NB4 (cell line): ENCODE measurements at regions not wholly inside any gene's neighbourhood (a gene's known extent, or its start where the extent isn't known, plus 50 kb on each side); places are given as distances from the start of the nearest gene placed in this dataset.

Source experiments
- DNase-seq: peaks from one replicate; pipeline ENCODE4 v3.0.0; 2010; ENCODE audit warnings: low read depth
- H3K4me3 ChIP-seq: one replicate; pipeline ENCODE4 v1.5.1; 2011; ENCODE audit warnings: mild to moderate bottlenecking, low read depth, low read length, moderate library complexity
- MAX ChIP-seq: IDR thresholded peaks from 2 replicates; pipeline ENCODE4 v1.6.1; 2011; ENCODE audit warnings: low read depth, low read length
- MYC ChIP-seq: IDR thresholded peaks from 2 replicates; pipeline ENCODE4 v1.6.1; 2011; ENCODE audit warnings: low read depth, low read length
- POLR2A ChIP-seq: IDR thresholded peaks from 2 replicates; pipeline ENCODE4 v1.6.1; 2011; ENCODE audit warnings: mild to moderate bottlenecking; ENCODE audit not compliant: insufficient read length; ENCODE audit errors: extremely low read depth
- TF ChIP-seq, protein P1 (sequence below): IDR thresholded peaks from one replicate; pipeline ENCODE4 v1.5.1; 2012; ENCODE audit warnings: low read depth, low read length

DNA sequence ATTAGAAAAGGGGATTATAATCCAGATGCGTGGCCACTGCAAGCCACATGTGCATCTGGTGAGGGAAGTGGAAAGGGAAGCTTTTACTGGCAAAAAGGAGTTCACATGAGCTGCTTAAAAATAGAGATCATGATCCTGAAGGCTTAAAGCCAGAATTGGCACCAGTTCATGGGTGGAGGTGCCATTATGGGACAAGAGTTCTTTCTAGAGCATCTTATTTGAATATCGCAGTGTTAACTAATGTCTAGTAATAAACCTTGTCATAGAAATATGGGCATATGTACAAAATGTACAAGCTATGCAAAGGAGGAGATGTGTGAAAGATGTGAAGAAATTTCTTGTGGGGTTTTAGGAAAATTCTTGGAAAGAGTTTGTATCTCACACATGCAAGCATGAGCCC is 178.4 kb upstream of the CBLB start:
- H3K4me3 ChIP-seq: no peak overlapping the region
- TF ChIP-seq POLR2A (no peak), MAX (no peak), MYC (no peak)
- TF ChIP-seq, protein P1, sequence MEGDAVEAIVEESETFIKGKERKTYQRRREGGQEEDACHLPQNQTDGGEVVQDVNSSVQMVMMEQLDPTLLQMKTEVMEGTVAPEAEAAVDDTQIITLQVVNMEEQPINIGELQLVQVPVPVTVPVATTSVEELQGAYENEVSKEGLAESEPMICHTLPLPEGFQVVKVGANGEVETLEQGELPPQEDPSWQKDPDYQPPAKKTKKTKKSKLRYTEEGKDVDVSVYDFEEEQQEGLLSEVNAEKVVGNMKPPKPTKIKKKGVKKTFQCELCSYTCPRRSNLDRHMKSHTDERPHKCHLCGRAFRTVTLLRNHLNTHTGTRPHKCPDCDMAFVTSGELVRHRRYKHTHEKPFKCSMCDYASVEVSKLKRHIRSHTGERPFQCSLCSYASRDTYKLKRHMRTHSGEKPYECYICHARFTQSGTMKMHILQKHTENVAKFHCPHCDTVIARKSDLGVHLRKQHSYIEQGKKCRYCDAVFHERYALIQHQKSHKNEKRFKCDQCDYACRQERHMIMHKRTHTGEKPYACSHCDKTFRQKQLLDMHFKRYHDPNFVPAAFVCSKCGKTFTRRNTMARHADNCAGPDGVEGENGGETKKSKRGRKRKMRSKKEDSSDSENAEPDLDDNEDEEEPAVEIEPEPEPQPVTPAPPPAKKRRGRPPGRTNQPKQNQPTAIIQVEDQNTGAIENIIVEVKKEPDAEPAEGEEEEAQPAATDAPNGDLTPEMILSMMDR: no peak
- DNase-seq: no peak

- no peak for TF ChIP-seq MYC
- TF ChIP-seq, protein P1: no peak
- TF ChIP-seq MAX: no peak
- no peak for TF ChIP-seq POLR2A
- no peak for DNase-seq
Observed at GRCh38 chr3:106048946-106049481, 180.2 kb upstream of the CBLB start.

DNA sequence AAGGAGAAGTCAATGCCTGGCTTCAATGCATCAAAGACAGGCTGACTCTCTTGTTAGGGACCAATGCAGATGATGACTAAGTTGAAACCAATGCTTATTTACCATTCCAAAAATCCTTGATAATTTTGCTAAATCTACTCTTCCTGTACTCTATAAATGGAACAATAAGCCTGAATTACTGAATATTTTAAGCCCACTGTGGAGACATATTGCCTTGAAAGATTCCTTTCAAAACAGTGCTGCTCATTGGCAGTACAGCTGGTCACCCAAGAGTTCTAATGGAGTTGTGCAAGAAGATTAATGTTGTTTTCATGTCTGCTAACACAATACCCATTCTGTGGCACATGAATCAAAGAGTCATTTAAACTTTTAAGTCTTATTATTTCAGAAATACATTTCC is 181.0 kb upstream of the CBLB start:
- no peak overlapping the region for H3K4me3 ChIP-seq
- DNase-seq: no peak
- TF ChIP-seq, protein P1: no peak
- no peak for TF ChIP-seq MYC
- TF ChIP-seq POLR2A: no peak
- TF ChIP-seq MAX: no peak

More at GRCh38 chr3:106048946-106049481, 180.2 kb upstream of the CBLB start:
- H3K4me3 ChIP-seq: no peak overlapping the region

- no peak for DNase-seq
- H3K4me3 ChIP-seq: no peak overlapping the region
- TF ChIP-seq POLR2A (no peak), MYC (no peak), MAX (no peak)
- TF ChIP-seq, protein P1: no peak
Observed at GRCh38 chr3:106056931-106057330, 188.1 kb upstream of the CBLB start.

DNA sequence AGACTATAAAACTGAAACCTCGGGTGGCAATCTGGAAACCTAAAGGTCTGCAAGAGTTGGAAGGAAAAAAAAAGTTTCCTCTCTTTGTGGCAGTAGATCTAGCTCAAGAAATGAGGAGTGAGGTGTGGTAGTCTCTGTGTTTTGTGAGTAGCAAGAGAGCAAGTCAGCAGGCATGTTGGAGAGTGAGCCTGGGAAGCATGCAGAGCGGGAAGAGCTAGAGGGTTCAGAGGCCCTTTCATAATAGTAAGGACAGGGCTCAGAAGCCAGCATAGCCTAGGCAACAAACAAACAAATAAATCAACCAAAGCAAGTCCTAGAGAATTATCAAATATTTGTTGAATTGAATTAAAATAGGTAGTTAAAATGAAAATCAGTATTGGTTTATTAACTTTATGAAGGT is 189.7 kb upstream of the CBLB start:
- TF ChIP-seq MAX: no peak
- TF ChIP-seq MYC: no peak
- no peak for TF ChIP-seq POLR2A
- TF ChIP-seq, protein P1: no peak
- no peak for DNase-seq
- no peak overlapping the region for H3K4me3 ChIP-seq
